ENCODE measurements at regions not wholly inside any gene's neighbourhood (a gene's known extent, or its start where the extent isn't known, plus 50 kb on each side); places are given as distances from the start of the nearest gene placed in this dataset.

- TF ChIP-seq CTCF (IDR thresholded peaks at IDR 0.05): no peak
- no peak for TF ChIP-seq AFF4 (CRISPR knock-in tag; IDR thresholded peaks at IDR 0.05; ENCODE audit: borderline replicate concordance)
- no peak for TF ChIP-seq NFYB (CRISPR knock-in tag; conservative IDR thresholded peaks at IDR 0.05; ENCODE audit: low read depth)
- no peak for TF ChIP-seq ESRRA (CRISPR knock-in tag; IDR thresholded peaks at IDR 0.05; ENCODE audit: borderline replicate concordance)
- no peak for TF ChIP-seq ZBTB21 (CRISPR knock-in tag; IDR thresholded peaks at IDR 0.05; ENCODE audit: borderline replicate concordance)
- no peak for TF ChIP-seq KAT7 (CRISPR knock-in tag; IDR thresholded peaks at IDR 0.05; ENCODE audit: borderline replicate concordance)
- no peak for TF ChIP-seq USF2 (CRISPR knock-in tag; IDR thresholded peaks at IDR 0.05)
- TF ChIP-seq SMAD4 (CRISPR knock-in tag; IDR thresholded peaks at IDR 0.05): no peak
- no peak for TF ChIP-seq JUN (CRISPR knock-in tag; IDR thresholded peaks at IDR 0.05)
- TF ChIP-seq NFE2L1 (CRISPR knock-in tag; IDR thresholded peaks at IDR 0.05): no peak
- TF ChIP-seq USF1 (CRISPR knock-in tag; IDR thresholded peaks at IDR 0.05): no peak
- TF ChIP-seq MAX (CRISPR knock-in tag; IDR thresholded peaks at IDR 0.05): no peak
- TF ChIP-seq JAZF1 (CRISPR knock-in tag; IDR thresholded peaks at IDR 0.05): no peak
- TF ChIP-seq TEAD4 (CRISPR knock-in tag; IDR thresholded peaks at IDR 0.05): no peak
Measured at GRCh38 chr14:83912032-83912642, 1617.8 kb upstream of the FLRT2 start.

Data from WTC11 (cell line).